HUES6 (cell line): ENCODE measurements at regions not wholly inside any gene's neighbourhood (a gene's known extent, or its start where the extent isn't known, plus 50 kb on each side); places are given as distances from the start of the nearest gene placed in this dataset.

Source experiments
- H3K27ac ChIP-seq: 2 replicates; pipeline ENCODE4 v1.7.0; 2013; ENCODE audit warnings: low read depth, mild to moderate bottlenecking, low read length, inconsistent platforms
- H3K27me3 ChIP-seq: 2 replicates; pipeline ENCODE4 v1.6.1; 2013; ENCODE audit warnings: low read length; ENCODE audit not compliant: control insufficient read depth, insufficient read depth
- H3K36me3 ChIP-seq: 2 replicates; pipeline ENCODE4 v1.6.1; 2013; ENCODE audit warnings: low read length; ENCODE audit not compliant: control insufficient read depth, insufficient read depth
- H3K4me1 ChIP-seq: 2 replicates; pipeline ENCODE4 v1.6.1; 2013; ENCODE audit warnings: low read length; ENCODE audit not compliant: control insufficient read depth, insufficient read depth
- H3K4me3 ChIP-seq: 2 replicates; pipeline ENCODE4 v1.5.1; 2013; ENCODE audit warnings: low read depth, low read length
- H3K9ac ChIP-seq: one replicate; pipeline ENCODE4 v1.6.1; 2013; ENCODE audit warnings: mild to moderate bottlenecking, low read length
- H3K9me3 ChIP-seq: 2 replicates; pipeline ENCODE4 v1.6.1; 2013; ENCODE audit warnings: low read depth, low read length; ENCODE audit not compliant: control insufficient read depth, insufficient read depth

- H3K27me3 ChIP-seq = no peaks in the 10 kb centered on the region
- no peaks in the 10 kb centered on the region for H3K9me3 ChIP-seq
- H3K4me1 ChIP-seq = no peaks in the 10 kb centered on the region; the same call in 1 of the 2 replicates
- no peak overlapping the region for H3K4me3 ChIP-seq
- H3K9ac ChIP-seq = no peak overlapping the region
- no peak overlapping the region for H3K27ac ChIP-seq
- H3K36me3 ChIP-seq = no peaks in the 10 kb centered on the region
These were observed 110.8 kb upstream of the CD82 start for GRCh38 chr11:44454666-44455065.

- Histone ChIP-seq H3K9ac (no peak overlapping the region), H3K36me3 (no peaks in the 10 kb centered on the region), H3K4me1 (no peaks in the 10 kb centered on the region; the same call in 1 of the 2 replicates), H3K27me3 (no peaks in the 10 kb centered on the region), H3K27ac (no peak overlapping the region), H3K4me3 (no peak overlapping the region), H3K9me3 (peaks cover 16% of the 10 kb centered on the region)
These were observed 108.7 kb upstream of the CD82 start for GRCh38 chr11:44456544-44457300.

GRCh38 chr11:44457862-44458261 is 107.6 kb upstream of the CD82 start:
- no peaks in the 10 kb centered on the region; the same call in 1 of the 2 replicates for H3K4me1 ChIP-seq
- no peaks in the 10 kb centered on the region for H3K27me3 ChIP-seq
- H3K36me3 ChIP-seq = no peaks in the 10 kb centered on the region
- H3K9me3 ChIP-seq = peaks cover 18% of the 10 kb centered on the region
- no peak overlapping the region for H3K9ac ChIP-seq
- H3K27ac ChIP-seq = no peak overlapping the region
- no peak overlapping the region for H3K4me3 ChIP-seq

GRCh38 chr11:44463751-44464150 is 101.7 kb upstream of the CD82 start:
- H3K4me1 ChIP-seq = peaks cover 13% of the 10 kb centered on the region
- no peaks in the 10 kb centered on the region for H3K36me3 ChIP-seq
- no peaks in the 10 kb centered on the region for H3K27me3 ChIP-seq
- no peak overlapping the region for H3K9ac ChIP-seq
- H3K27ac ChIP-seq = no peak overlapping the region
- peaks cover 40% of the 10 kb centered on the region for H3K9me3 ChIP-seq
- no peak overlapping the region for H3K4me3 ChIP-seq

GRCh38 chr11:44464741-44465140 is 100.7 kb upstream of the CD82 start:
- H3K4me1 ChIP-seq = peaks cover 13% of the 10 kb centered on the region
- H3K27me3 ChIP-seq = no peaks in the 10 kb centered on the region
- H3K4me3 ChIP-seq = no peak overlapping the region
- H3K36me3 ChIP-seq = no peaks in the 10 kb centered on the region
- H3K9me3 ChIP-seq = peaks cover 40% of the 10 kb centered on the region
- no peak overlapping the region for H3K9ac ChIP-seq
- H3K27ac ChIP-seq = no peak overlapping the region

- H3K4me1 ChIP-seq = peaks cover 13% of the 10 kb centered on the region
- H3K9ac ChIP-seq = no peak overlapping the region
- no peak overlapping the region for H3K4me3 ChIP-seq
- no peaks in the 10 kb centered on the region for H3K27me3 ChIP-seq
- H3K27ac ChIP-seq = no peak overlapping the region
- no peaks in the 10 kb centered on the region for H3K36me3 ChIP-seq
- H3K9me3 ChIP-seq = peaks cover 25% of the 10 kb centered on the region
These were observed 98.8 kb upstream of the CD82 start for GRCh38 chr11:44466531-44467205.

GRCh38 chr11:44467413-44467812 is 98.0 kb upstream of the CD82 start:
- Histone ChIP-seq H3K9ac (peak overlapping the region; percentile 52), H3K9me3 (peaks cover 21% of the 10 kb centered on the region), H3K4me3 (no peak overlapping the region), H3K4me1 (peaks cover 13% of the 10 kb centered on the region), H3K36me3 (no peaks in the 10 kb centered on the region), H3K27me3 (no peaks in the 10 kb centered on the region), H3K27ac (peak overlapping the region; percentile 84; the same call in 1 of the 2 replicates)

GRCh38 chr11:44467931-44468330 is 97.5 kb upstream of the CD82 start:
- Histone ChIP-seq H3K9ac (peak overlapping the region; percentile 52), H3K27me3 (no peaks in the 10 kb centered on the region), H3K27ac (peak overlapping the region; percentile 84; the same call in 1 of the 2 replicates), H3K4me3 (no peak overlapping the region), H3K36me3 (no peaks in the 10 kb centered on the region), H3K9me3 (peaks cover 21% of the 10 kb centered on the region), H3K4me1 (peaks cover 13% of the 10 kb centered on the region)

GRCh38 chr11:44468345-44468988 is 97.0 kb upstream of the CD82 start:
- Histone ChIP-seq H3K9ac (no peak overlapping the region), H3K4me3 (no peak overlapping the region), H3K9me3 (peaks cover 20% of the 10 kb centered on the region), H3K4me1 (peaks cover 13% of the 10 kb centered on the region), H3K27me3 (no peaks in the 10 kb centered on the region), H3K27ac (no peak overlapping the region), H3K36me3 (no peaks in the 10 kb centered on the region)

- H3K9ac ChIP-seq = no peak overlapping the region
- H3K27ac ChIP-seq = no peak overlapping the region
- no peaks in the 10 kb centered on the region for H3K27me3 ChIP-seq
- H3K4me1 ChIP-seq = peaks cover 13% of the 10 kb centered on the region
- peaks cover 11% of the 10 kb centered on the region for H3K9me3 ChIP-seq
- H3K36me3 ChIP-seq = no peaks in the 10 kb centered on the region
- no peak overlapping the region for H3K4me3 ChIP-seq
These were observed 96.1 kb upstream of the CD82 start for GRCh38 chr11:44469412-44469811.

GRCh38 chr11:44470854-44471253 is 94.6 kb upstream of the CD82 start:
- H3K9me3 ChIP-seq = no peaks in the 10 kb centered on the region
- H3K4me3 ChIP-seq = no peak overlapping the region
- H3K4me1 ChIP-seq = peaks cover 13% of the 10 kb centered on the region
- H3K27me3 ChIP-seq = no peaks in the 10 kb centered on the region
- H3K36me3 ChIP-seq = no peaks in the 10 kb centered on the region
- H3K9ac ChIP-seq = no peak overlapping the region
- no peak overlapping the region for H3K27ac ChIP-seq
